A673 (cell line): ENCODE measurements at regions not wholly inside any gene's neighbourhood (a gene's known extent, or its start where the extent isn't known, plus 50 kb on each side); places are given as distances from the start of the nearest gene placed in this dataset.

Experiments used
- BruUV-seq: library from RNA; stranded (reverse); fragments of 400-500 nt; replicated peaks from 2 replicates; lab custom pipeline; 2021; lab: Mats Ljungman, UMichigan
- CTCF ChIA-PET: fragments of 300-600 bp; sonication (Branson Sonifier 250); formaldehyde crosslinking; loops from one replicate; lab custom pipeline; 2022; ENCODE audit warnings: antibody characterized with exemption; lab: Charles Lee
- POLR2A ChIA-PET: fragments of 300-600 bp; sonication (Branson Sonifier 250); formaldehyde crosslinking; loops from one replicate; lab custom pipeline; 2022; ENCODE audit warnings: antibody characterized with exemption; ENCODE audit not compliant: low non-redundant PET; lab: Charles Lee
- DNase-seq: peaks from one replicate; pipeline ENCODE4 v3.0.0-alpha.2; 2015; ENCODE audit warnings: low spot score
- H3K27ac ChIP-seq: fragments of 200-600 bp; sonication (generic); 2 replicates; pipeline ENCODE4 v1.5.1; 2016; ENCODE audit warnings: mixed run types, low read depth, mild to moderate bottlenecking, mixed read lengths, antibody characterized with exemption, low read length; ENCODE audit not compliant: poor library complexity, severe bottlenecking
- H3K27me3 ChIP-seq: fragments of 200-600 bp; sonication (generic); replicated peaks from 2 replicates; pipeline ENCODE4 v1.6.1; 2017; ENCODE audit warnings: mixed run types, low read depth, mild to moderate bottlenecking, mixed read lengths, antibody characterized with exemption, low read length; ENCODE audit not compliant: insufficient read depth, poor library complexity
- H3K36me3 ChIP-seq: fragments of 200-600 bp; sonication (generic); 2 replicates; pipeline ENCODE4 v1.6.1; 2016; ENCODE audit warnings: mixed run types, mild to moderate bottlenecking, mixed read lengths, antibody characterized with exemption, low read length; ENCODE audit not compliant: insufficient read depth, poor library complexity, severe bottlenecking
- H3K4me1 ChIP-seq: fragments of 200-600 bp; sonication (generic); 2 replicates; pipeline ENCODE4 v1.6.1; 2017; ENCODE audit warnings: mixed run types, mild to moderate bottlenecking, mixed read lengths, antibody characterized with exemption, low read length; ENCODE audit not compliant: insufficient read depth, poor library complexity, severe bottlenecking
- H3K4me3 ChIP-seq: fragments of 200-600 bp; sonication (generic); 2 replicates; pipeline ENCODE4 v1.5.1; 2016; ENCODE audit warnings: low read depth, mixed run types, mild to moderate bottlenecking, mixed read lengths, low read length; ENCODE audit not compliant: poor library complexity, severe bottlenecking
- H3K9me3 ChIP-seq: fragments of 200-600 bp; sonication (generic); 2 replicates; pipeline ENCODE4 v1.6.1; 2016; ENCODE audit warnings: mixed run types, low read depth, mild to moderate bottlenecking, mixed read lengths, antibody characterized with exemption, low read length; ENCODE audit not compliant: poor library complexity, severe bottlenecking
- CTCF ChIP-seq: fragments of 300-800, 200-600 bp; sonication (generic); conservative IDR thresholded peaks from 2 replicates; pipeline ENCODE4 v1.5.1; 2017; ENCODE audit warnings: low read depth, mild to moderate bottlenecking, antibody characterized with exemption, low read length, moderate library complexity, mixed read lengths
- EZH2 ChIP-seq: fragments of 200-600 bp; sonication (generic); IDR thresholded peaks from 2 replicates; pipeline ENCODE4 v1.6.1; 2017; ENCODE audit warnings: borderline replicate concordance, low read depth, mild to moderate bottlenecking, mixed read lengths, antibody characterized with exemption, low read length; ENCODE audit not compliant: poor library complexity, severe bottlenecking
- intact Hi-C: fragments of 100-400 bp; cut with micrococcal nuclease; formaldehyde crosslinking; loops from one replicate; pipeline ENCODE4 v1.10.0; 2022; ENCODE audit not compliant: unreplicated experiment

- BruUV-seq: no TSS peak
- POLR2A ChIA-PET: no interaction called here
- CTCF ChIA-PET: no interaction called here
- no peak overlapping the region for H3K4me3 ChIP-seq
- no peaks in the 10 kb centered on the region for H3K27me3 ChIP-seq
- no peaks in the 10 kb centered on the region for H3K36me3 ChIP-seq
- H3K4me1 ChIP-seq: peaks cover 10% of the 10 kb centered on the region
- intact Hi-C loops: no loop called here
- DNase-seq: no peak
- TF ChIP-seq EZH2 (no peak), CTCF (no peak)
- no peak overlapping the region for H3K27ac ChIP-seq
- H3K9me3 ChIP-seq: no peaks in the 10 kb centered on the region
These were observed 336.3 kb upstream of the NOX3 start for GRCh38 chr6:155791891-155792290.

- TF ChIP-seq CTCF (no peak), EZH2 (no peak)
- BruUV-seq: no TSS peak
- H3K9me3 ChIP-seq: no peaks in the 10 kb centered on the region
- intact Hi-C loops: no loop called here
- H3K36me3 ChIP-seq: no peaks in the 10 kb centered on the region
- DNase-seq: no peak
- H3K4me3 ChIP-seq: no peak overlapping the region
- no peaks in the 10 kb centered on the region for H3K27me3 ChIP-seq
- H3K27ac ChIP-seq: no peak overlapping the region
- POLR2A ChIA-PET: no interaction called here
- CTCF ChIA-PET: no interaction called here
- peaks cover 10% of the 10 kb centered on the region for H3K4me1 ChIP-seq
These were observed 335.5 kb upstream of the NOX3 start for GRCh38 chr6:155791186-155791585.

GRCh38 chr6:155787168-155787567 is 331.5 kb upstream of the NOX3 start:
- ChIA-PET POLR2A (no interaction called here), CTCF (no interaction called here)
- Histone ChIP-seq H3K27ac (no peak overlapping the region), H3K4me1 (peaks cover 5% of the 10 kb centered on the region), H3K9me3 (no peaks in the 10 kb centered on the region), H3K36me3 (no peaks in the 10 kb centered on the region), H3K4me3 (no peak overlapping the region), H3K27me3 (no peaks in the 10 kb centered on the region)
- no peak for TF ChIP-seq CTCF
- TF ChIP-seq EZH2: no peak
- no TSS peak for BruUV-seq
- no peak for DNase-seq
- intact Hi-C loops: no loop called here

GRCh38 chr6:155786528-155786927 is 330.9 kb upstream of the NOX3 start:
- no TSS peak for BruUV-seq
- Histone ChIP-seq H3K27me3 (no peaks in the 10 kb centered on the region), H3K9me3 (no peaks in the 10 kb centered on the region), H3K27ac (no peak overlapping the region), H3K4me3 (no peak overlapping the region), H3K36me3 (no peaks in the 10 kb centered on the region), H3K4me1 (peaks cover 7% of the 10 kb centered on the region)
- intact Hi-C loops: no loop called here
- ChIA-PET POLR2A (no interaction called here), CTCF (no interaction called here)
- DNase-seq: no peak
- TF ChIP-seq EZH2: no peak
- no peak for TF ChIP-seq CTCF
